KG1 (cell line): ENCODE measurements at regions not wholly inside any gene's neighbourhood (a gene's known extent, or its start where the extent isn't known, plus 50 kb on each side); places are given as distances from the start of the nearest gene placed in this dataset.
"Not testable (repeated sequence)": the region's sequence is repeated elsewhere in the genome, so short reads cannot be mapped to it uniquely, and the experiment has no call there.

Experiments used
- DNase-seq: peaks from one replicate; lab custom pipeline; 2025; lab: John Stamatoyannopoulos, UW

DNA sequence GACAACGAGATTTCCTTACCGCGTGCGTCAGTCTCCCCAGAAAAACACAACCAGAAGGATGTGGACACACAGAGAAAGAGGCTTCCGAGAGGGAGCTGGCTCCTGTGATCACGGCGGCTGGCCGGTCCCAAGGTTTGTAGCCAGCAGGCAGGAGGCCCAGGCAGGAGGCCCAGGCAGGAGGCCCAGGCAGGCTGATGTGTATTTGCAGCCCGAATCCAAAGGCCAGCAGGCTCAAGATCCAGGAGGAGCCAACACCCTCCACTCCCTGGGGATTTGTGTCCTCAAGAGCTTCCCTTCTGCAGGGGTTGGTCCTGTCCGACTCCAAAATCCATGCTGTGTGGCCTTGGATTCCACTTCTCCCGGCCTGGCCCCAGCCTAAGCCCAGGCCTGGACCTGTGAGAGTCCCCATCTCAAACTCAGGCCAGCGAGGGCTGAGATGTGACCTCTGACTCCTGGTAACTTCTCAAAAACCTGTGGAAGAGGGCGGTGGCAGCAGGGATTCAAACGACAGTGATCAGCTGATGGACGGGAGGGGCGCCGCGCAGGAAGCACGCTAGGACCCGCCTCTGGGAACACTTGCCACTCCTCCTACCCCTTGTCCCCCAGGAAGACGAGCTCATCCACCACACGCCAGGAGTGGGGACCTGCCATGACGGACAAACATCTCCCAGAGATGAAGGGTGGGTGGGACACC lies 75.0 kb upstream of the PPP1R26 start:
- no peak for DNase-seq

DNA sequence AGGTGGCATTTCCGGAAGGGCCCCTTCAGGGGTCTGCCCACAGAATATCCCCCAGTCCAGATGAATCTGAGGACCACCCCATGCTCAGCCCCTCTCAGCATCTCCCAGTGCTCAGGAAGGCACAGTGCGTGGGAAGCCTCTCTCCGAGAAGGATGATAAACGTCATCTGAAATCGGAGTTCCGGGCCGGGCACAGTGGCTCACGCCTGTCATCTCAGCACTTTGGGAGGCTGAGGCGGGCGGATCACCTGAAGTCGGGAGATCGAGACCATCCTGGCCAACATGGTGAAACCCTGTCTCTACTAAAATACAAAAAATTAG lies 74.5 kb upstream of the PPP1R26 start:
- not testable (repeated sequence) for DNase-seq

DNA sequence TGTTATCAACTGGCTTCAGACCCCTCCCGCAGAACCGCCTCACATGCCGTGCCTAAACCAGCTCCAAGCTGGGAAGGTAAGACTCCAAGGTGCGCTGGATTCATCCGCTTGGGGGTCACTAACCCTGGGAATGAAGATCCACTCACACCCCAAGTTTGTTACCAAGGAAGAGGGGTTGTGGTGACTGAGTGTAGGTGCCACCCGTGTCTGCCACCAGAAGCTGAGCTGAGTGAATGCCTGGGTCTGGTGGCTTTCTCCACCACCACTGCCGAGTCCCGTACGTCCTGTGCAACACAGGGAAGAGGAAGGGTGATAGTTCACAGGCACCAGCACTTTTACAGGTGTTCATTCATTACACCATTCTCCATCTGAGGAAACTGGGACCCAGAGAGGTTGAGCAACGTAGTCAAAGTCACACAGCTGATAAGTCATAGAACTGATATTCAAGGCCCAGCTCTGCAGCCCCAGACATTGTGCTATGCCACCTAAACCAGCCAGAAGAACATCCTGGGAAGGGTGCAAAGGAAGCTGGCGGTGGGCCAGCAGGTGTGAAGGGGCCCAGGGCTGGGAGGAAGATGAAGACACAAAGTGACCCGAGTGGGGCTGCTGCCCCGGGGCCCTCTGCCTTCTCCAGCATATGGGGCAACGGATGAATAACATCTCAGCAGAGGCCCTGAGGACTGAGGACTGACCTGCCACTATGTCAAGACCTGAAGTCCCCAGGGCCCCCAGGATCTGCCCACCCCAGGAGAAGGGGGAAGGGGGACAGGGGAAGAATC lies 70.9 kb upstream of the PPP1R26 start:
- no peak for DNase-seq

DNA sequence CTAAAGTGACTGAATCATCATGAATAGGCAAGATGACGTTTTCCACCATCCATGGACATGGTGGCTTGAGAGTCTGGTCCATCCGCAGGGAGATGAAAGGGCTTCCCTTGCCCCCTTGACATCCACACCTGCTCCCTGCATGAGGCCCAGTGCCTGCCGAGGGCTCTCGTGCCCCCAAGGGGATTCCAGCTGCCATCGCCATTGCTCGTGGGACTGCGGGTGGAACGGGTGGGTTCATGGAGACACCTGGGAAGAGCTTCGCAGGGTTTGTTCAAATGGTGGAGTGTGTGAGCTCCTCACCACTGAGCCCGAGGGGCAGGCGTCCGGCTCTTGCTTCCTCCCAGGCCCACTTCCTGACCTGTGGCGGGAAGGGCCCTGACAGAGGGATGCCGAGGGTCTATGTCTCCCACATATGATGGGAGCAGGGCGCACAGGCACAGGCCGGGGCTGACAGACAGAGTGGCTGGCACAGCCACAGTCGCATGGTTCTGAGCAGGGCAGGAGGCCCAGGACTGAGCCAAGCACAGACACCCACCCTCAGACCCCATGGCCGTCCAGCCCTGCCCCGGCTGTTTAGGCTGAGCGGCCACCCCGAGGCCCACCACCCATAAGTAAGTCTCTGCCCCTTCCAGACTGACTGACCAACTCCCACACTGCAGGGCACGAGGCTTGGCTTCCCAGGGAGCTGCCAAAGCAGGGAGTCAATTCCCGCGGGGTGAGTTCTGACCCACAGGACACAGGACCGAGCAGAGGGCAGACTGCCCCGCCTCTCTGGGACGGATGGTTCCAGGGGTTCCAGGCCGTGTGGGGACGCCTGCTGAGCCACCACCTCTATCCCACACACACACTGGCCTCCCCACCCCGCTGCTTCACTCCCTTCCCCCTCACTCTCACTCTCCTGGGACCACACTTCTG lies 70.0 kb upstream of the PPP1R26 start:
- DNase-seq: no peak

DNA sequence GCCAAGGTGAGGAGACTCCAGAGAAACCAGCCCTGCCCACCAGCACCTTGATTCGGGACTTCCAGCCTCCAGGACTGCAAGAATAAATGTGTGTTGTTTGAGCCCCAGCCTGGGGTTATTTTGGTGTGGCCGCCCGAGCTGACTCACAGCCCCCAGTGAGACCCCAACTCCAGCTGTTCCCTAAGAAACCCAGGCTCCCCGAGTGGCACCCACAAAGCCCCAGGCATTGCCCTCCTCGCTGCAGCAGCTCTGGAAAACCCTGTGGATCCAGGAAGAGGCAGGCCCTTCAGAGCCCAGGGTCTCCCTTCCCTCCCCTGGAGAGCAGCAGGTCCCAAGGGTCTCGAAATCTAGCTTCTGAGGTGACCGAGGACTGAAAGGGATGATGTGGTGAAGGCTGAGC lies 69.2 kb upstream of the PPP1R26 start:
- no peak for DNase-seq

DNA sequence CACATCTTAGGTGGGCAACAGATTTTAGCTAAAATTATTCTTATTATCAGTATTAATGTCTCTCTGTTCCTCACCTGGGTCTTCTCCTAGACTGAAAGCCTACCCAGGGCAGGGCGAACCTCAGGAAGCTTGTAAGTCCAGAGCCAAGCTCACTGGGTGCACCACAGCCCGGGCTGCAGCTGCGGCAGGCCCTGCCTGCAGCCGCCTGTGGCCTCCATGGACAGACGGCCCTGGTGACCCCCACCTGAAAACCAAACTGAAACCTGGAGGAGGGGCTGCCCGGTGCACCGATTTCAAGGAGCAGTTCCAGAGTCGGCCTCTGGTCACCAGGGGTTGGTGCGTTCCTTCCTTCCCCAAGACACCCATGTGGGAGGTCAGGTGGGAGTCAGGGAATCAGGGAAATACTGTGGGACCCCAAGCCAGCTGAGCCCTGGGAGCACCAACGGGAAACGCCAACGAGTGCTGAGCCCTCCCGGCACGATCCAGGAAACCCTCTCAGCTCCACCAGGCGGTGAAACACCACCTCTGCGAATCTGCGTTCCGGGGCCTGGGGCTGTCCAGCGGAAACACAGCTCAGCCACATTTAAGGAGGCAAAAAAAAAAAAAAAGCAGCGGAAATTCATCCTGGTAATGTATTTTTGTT lies 68.6 kb upstream of the PPP1R26 start:
- no peak for DNase-seq

DNA sequence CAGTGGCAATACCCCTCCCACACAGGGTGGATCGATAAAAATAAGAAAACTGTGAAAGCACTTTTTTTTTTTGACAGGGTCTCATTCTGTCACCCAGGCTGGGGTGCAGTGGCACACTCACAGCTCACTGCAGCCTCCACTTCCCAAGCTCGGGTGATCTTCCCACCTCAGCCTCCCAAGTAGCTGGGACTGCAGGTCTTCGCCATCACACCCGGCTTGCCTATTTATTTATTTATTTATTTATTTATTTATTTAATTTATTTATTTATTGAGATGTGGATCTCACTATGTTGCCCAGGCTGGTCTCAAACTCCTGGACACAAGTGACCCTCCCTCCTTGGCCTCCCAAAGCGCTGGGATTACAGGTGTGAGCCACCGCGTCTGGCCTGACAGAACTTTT lies 68.0 kb upstream of the PPP1R26 start:
- DNase-seq: not testable (repeated sequence)

DNA sequence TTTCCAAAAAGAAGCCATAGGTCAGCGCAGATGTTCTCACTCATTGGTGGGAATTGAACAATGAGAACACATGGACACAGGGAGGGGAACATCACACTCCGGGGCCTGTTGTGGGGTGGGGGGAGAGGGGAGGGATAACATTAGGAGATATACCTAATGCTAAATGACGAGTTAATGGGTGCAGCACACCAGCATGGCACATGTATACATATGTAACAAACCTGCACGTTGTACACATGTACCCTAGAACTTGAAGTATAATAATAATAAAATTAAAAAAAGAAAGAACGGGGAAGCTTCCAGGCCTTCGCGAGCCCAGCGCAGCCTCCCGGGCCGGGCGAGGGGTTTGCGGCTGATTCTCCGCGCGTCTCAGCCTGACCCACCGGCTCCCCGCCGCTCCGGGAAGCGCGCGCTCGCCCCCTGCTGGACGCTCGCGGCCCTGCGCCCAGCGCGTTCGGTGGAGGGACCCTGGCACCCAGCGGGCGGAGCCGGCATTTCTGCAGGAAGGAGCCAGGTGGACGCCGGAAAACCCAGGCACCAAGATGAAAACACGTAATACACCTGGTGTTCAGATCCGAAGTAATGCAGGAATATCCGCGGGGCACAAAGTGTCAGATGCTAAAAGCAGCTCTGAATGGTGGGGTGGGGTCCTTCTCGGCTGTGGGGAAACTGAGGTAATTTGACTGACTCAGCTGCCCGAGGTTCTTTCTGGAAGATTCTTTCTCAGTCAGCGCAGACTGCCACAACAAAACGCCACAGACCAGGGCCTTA lies 67.1 kb upstream of the PPP1R26 start:
- peak; percentile 3 for DNase-seq

DNA sequence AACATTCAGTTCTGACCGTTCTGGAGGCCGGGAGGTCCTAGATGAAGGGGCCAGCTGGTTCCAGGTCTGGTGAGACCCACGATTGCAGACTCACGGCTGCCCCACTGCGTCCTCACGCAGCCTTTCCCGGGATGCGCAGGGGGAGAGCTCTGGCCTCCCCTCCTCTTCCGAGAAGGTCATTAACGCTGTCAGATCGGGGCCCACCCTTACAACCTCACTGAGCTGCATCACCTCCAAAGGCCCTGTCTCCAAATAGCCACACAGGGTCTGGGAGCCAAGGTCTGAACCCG lies 66.6 kb upstream of the PPP1R26 start:
- no peak for DNase-seq

DNA sequence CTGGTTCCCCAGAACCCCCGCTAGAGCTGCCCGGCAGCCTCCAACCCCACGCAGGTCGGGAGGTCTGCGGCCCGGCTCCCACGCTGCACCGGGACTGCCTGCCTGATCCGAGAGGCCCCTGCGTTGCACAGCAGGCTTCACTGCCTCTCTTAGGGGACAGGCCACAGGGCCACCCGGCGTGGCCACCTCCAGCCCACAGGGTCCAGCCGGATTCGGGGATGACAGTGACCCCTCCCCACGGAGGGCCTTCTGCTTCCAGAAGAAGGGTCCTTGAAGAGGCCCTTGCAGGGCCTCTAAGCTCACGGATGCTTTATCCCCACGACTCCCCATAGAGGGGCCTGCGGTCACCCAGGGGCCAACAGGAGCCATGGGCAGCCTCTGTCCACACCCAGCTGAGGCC lies 66.1 kb upstream of the PPP1R26 start:
- DNase-seq: no peak

DNA sequence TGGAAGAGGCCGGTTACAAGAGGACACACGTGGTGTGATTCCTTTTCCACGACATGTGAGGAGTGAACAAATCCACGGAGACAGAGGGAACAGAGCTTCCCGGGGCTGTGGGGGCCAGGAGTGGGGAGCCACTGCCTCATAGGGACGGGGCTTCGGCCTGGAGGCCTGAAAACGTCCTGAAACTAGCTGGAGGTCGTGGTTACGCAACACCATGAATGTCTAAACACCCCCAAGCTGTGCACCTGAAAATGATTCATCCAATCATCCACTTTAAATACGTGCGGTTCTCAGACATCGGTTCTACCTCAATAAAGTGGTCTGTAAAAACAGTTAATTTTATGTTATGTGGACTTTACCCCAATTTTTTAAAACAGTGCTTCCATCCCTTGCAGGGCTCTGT lies 65.3 kb upstream of the PPP1R26 start:
- DNase-seq: no peak

DNA sequence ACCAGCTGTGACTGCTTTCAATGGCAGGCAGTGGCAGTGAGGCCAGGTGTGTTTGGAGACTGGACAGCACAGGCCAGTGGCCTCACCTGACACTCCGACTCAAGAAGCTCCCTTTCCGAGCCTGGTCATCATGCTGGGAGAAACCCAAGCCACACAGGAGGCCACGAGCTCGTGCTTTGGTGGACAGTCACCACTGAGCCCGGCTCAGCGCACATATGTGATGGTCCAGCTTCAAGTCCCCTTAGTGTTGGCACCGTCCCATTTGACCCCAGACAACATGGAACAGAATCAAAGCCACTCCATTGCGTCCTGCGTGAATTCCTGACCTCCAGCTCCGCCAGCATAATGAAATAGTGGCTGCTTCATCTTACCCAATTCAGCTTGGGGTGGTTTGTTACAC lies 64.0 kb upstream of the PPP1R26 start:
- no peak for DNase-seq

DNA sequence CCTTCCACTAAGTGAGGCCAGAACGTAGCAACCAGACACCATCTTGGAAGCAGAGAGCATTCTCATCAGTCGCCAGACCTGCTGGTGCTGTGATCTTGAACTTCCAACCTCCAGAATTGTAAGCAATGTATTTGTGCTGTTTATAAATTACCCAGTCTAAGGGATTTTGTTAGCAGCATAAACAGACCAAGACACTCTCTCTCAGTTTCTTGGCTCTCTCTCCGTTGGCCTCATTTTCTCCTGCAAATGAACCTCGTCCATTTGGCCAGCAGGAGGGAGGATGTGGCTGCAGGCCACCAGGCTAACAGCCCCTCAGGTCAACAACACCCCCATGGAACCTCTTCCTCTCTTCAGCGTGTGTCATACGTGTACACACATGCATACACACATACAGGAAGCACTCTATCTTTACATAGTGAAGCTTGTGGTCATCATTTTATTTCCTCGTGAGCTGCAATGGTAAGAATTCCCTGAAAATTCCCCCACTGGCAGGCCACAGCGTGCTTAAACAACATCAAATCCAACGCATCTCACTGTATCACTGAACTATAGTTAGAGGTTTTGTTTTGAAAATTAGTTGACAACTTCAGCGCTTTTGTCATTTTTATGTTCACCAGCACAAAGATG lies 62.8 kb upstream of the PPP1R26 start:
- DNase-seq: no peak

DNA sequence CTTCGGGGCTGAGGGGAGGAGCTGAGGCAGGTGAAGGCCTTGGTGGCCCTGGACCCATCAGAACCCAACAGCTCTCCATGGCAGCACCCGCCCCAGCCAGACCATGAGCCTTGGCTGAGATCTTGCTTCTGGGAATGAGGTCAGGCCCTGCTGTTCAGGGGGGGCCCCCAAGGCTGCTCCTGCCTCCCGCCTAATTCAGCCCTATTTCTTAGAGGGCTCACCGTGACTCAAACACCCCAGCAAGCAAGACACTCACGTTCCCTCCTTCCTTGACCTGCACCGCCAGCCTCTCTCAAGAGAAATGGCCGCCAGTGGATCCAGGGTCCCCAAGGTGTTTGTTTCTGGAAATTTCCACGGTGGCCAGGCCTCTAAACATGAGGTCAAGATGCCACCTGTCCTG lies 61.4 kb upstream of the PPP1R26 start:
- no peak for DNase-seq

DNA sequence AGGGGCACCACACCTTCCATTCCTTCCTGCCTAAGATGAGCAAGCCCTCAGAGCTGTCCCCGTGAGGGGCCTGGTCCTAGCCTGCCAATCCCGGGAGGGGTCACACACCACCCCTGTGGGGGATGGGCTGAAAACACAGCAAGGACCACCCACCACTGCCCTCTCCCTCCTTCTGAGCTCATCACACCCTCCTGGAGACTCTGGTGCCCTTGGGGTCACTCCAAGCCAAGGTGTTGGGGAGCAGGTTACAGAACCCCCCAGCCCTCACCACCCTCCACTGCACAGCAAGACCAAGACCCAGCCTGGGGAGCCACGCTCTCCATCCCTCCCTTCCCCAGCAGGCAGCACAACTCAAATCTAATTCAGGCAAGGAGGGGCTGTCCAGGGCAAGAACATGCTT lies 60.5 kb upstream of the PPP1R26 start:
- DNase-seq: no peak

DNA sequence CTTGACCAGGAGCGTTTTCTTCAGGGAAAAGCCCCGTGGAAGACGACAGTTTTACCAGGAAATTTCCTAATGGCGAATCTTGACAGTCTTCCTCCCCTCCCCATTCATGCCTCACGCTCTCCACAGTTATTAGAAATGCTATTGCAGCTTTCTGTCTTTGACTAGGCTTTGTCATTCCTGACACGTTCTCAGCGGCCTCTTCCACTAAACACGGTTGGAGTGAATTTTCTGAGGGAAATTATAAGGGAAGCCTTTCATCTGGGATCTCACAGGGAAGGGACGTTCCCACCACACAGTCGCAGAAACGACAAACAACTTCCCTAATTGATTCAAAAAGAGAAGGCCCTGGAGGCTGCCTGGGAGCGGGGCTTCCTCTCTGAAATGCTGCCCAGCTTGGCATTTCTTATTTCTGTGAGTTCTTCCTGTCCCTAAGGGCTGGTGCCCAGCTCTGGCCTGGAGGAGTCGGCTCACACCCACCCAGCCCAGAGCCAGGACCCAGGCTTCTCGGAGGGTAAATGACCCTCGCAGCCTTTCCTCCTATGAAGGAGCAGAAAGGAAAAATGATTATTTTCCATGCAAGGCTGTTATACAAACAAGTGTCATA lies 57.1 kb upstream of the PPP1R26 start:
- no peak for DNase-seq

DNA sequence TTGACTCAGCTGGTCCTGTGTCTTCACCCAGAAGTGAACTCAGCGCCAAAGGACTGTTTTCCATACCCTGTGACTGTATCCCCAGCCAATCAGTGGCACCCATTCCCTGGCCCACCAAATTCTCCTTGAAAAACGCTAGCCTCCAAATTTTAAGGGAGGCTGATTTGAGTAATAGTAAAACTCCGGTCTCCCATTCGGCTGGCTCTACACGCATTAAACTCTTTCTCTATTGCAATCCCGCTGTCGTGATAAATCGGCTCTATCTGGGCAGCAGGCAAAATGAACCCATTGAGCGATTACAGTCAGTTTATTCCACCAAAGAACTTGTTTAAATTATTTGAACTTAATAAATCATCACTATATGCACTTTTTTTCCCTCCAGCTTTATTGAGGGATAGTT lies 55.9 kb upstream of the PPP1R26 start:
- DNase-seq: no peak
